HG03135 (cell line): ENCODE measurements at regions not wholly inside any gene's neighbourhood (a gene's known extent, or its start where the extent isn't known, plus 50 kb on each side); places are given as distances from the start of the nearest gene placed in this dataset.
A peak's percentile ranks its signal among the peaks of the same experiment; 100 is the strongest.

Experiments
- ATAC-seq: cut with Tn5 transposase; IDR thresholded peaks from one replicate; pipeline ENCODE4 v1.9.1; 2021; ENCODE audit warnings: mild to moderate bottlenecking, moderate library complexity; ENCODE audit not compliant: unreplicated experiment

DNA sequence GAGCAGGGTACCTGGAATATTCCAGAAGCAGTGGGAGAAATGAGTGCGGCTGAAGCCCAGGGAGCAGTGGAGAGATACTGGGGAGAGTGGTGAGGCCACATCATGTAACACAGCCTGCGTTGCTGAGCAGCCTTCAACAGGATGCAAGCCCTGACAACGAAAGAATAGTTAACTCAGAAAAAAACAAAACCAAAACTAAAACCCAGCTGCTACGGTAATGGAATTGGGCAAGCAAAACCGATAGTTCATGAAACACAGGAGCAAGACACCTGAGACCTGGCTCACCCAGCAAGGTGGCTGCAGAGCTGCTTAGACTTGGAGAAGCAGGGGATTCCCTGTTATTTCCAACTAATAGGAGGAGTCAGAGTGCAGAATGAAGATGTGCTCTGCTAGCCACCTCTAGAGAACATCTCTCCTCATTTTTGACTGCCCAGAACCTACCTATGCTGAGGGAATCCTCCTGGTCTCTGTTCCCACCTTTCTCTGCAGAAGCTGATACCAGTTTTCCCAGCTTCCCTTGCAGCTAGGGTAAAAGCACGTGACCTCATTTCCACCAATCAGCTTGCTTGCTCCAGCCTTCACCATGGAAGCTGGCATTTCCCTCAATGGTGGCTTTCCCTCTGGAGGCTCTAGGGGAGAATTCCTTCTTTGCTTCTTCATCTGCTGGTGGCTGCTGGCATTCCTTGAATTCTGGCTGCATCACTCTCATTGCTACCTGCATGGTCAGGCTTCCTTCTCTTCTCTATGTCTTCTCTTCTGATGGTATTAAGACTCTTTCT lies 59.4 kb upstream of the XYLT1 start:
- ATAC-seq, result peak; percentile 84

DNA sequence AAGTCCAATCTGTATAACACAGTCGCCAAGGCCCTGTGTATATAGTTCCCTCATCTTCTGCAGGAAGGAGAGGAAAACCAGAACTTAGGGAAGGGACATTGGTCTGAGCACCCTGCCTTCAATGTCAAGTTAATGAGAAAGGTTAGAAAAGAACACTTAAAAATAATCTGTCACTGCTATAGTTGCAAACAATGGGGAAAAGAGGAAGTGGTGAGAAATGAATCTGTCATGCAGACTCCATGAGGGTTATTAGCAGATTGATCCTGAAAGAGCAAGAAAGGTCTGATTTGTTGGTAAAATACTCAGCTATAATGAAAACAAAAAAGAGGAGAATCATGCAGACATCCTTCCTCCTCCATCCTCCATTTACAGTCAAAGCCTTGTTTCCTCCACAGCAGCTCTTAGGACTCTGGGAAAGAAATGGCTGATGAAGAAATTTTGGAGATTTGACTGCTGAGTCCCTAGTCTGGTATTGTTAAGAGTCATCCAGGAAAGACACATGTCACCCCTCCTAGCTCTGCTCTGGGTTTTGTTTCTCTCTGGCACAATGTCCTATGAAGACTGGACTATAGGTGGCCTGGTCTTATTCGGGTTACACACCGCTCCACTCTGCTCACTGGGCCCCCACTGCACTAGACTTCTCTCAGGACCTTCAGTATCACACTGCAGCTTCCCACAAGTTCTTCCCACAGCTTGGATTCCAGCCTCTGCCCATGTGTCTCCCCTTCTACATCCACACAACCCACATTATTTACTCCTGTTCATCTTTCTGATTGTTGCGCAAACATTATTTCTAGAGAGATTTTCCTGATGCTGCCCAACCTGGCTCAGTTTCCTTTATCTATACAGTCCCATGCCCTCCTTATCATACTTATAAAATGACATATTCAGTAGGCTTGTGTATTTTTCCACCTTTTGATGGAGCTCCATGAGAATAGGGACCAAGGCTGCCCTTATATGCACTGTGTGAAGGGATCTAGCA lies 56.5 kb upstream of the XYLT1 start:
- ATAC-seq, result no peak

DNA sequence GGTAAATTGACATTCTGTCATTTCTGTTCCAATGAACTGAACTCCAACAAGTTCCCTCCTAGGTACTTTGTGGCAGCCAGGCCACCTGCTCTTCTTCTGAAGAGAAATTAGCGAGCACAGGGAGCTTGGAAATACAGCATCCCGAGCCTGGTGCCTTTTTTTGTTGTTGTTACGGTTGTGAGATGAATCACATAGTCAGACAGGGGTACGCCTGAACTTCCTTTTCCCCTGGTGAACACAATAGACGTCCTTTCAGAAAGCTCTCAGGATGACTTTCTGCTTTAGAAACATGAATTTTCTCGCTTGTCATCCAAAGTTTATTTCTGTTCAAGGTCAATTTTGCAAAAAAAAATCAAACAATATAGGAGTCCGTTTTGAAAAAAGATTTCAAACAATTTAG lies 53.9 kb upstream of the XYLT1 start:
- no peak for ATAC-seq

DNA sequence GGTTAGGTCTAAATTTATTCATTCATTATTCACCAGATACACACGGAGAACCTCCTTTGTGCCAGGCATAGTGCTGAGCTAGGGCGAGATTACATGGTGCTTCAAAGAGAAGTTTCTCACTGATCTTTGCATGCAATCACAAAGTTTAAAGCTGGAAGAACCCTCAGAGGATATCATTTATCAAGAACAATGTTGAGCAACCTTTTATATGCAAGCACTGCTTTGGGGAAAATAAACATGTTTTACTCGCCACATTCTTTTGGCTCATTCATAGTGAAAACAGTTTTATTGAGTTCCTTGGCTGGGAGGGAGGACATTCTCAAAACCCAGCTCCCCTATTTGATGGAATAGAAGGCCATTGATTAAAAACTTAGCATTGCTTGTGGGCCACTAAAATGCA lies 49.8 kb upstream of the XYLT1 start:
- ATAC-seq, result no peak
